HG03095 (cell line): ENCODE measurements at regions not wholly inside any gene's neighbourhood (a gene's known extent, or its start where the extent isn't known, plus 50 kb on each side); places are given as distances from the start of the nearest gene placed in this dataset.

Experiments
- ATAC-seq: cut with Tn5 transposase; IDR thresholded peaks from one replicate; pipeline ENCODE4 v1.9.1; 2021; ENCODE audit warnings: moderate library complexity; ENCODE audit not compliant: unreplicated experiment

- ATAC-seq, result no peak
These were observed 366.7 kb downstream of the THBS2 start for GRCh38 chr6:168886964-168887363.

DNA sequence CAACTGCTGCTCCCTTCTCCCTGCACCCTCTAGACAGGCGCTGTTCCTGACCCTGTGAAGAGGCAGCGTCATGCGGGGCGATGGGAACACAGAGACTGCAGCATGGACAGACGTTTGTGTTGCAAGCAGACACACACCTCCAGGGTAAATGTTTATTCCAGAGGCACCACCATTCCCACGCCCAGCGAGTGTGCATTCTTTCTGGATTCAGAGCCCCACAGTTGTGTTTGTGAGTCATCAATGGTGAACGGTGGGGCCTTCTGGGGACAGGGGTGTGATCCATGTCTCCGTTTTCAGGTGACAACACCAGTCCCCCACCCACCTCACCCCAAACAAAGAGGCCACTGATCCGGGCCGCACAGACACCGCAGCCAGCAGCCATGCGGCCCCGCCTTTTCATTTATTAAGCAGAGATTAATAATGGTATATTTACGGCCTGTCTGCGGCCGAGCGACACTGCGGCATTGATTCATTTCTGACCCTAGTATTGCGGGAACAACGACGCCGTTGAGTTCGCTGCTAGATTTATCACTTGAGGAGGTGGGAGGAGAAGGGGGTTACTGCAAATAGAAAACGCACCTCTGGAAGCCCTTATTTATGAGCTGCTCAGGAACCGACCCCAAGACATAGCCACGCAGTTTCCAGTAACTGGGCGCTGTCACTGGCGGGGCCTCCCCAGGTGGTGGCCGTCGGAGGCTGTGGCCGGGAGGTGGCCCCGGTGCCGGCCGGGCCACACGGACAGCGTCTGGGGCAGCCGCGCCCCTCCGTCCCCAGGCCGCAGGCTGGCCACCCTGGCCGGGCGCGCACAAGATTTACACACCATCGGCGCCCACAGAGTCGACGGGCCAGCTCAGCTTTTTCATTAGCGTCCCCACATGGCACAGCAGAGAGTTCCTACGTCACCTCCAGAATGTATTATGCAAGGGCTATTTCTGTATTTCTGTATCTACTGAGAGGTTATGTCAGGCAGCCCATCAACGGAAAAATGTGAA is 367.6 kb downstream of the THBS2 start:
- no peak for ATAC-seq

DNA sequence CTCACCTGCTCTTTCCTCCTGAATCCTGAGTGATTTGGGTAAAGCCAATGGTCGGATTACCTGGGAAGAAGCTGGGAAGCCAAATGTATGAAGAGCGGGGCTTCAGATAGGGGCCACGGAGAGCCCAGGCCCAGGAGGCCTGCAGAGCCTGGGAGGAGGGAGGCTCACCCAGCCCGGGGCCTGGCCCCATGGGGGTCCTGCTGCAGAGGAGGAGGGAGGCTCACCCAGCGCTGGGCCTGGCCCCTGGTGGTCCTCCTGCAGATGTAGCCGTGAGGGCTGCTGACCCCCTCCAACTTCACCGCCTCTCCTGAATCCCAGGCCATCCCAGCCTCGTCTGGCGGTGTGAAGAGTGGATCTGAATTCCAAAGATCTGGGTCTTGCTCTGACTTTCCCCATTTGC is 368.4 kb downstream of the THBS2 start:
- no peak for ATAC-seq

DNA sequence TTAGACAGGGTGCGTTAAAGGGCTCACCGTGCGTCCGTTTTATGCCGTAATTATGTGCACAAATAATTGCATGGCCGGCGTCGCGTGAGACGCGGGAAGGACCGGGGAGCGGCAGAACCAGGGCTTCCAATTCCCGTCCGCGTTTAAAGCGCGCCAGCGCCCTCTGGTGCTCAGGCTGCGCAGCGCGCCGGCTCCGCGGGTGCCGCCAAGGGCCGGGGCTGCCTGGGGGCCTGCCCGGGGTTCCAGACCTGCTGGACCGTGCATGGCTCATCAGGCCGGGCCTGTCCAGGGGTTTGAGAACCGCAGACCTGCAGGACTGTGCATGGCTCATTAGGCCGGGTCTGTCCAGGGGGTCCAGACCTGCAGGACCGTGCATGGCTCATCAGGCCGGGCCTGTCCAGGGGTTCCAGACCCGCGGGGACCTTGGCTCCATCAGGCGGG is 369.0 kb downstream of the THBS2 start:
- peak; percentile 76 for ATAC-seq

DNA sequence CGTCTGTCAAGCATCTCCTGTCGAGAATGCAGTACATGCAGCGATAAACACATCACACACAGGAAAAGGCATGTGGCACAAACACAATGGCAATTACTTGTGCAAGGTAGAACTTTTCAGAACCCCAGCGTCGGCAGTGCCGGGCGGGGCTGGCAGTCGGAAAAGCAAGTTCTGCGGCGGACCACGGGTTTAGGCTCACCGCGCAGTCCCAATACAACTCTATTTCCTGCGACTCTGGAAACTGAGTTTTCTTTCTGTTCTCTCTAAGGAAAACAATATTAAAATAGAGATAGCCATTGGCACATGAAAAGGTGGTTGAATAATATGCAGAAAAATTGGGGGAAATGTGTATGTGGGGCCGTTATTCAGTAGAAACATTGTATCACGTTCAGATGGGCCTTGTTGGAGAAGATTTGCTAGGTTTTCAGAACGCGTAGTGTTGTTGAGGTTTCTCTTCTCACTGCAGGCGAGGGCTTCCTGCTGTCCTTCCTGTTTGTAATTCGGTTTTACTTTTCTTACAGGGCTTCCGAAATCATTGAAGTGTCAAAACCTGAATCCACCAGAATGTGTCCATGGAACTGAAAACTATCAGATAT is 369.5 kb downstream of the THBS2 start:
- ATAC-seq, result peak; percentile 23

- ATAC-seq, result no peak
These were observed 370.1 kb downstream of the THBS2 start for GRCh38 chr6:168883410-168884049.

DNA sequence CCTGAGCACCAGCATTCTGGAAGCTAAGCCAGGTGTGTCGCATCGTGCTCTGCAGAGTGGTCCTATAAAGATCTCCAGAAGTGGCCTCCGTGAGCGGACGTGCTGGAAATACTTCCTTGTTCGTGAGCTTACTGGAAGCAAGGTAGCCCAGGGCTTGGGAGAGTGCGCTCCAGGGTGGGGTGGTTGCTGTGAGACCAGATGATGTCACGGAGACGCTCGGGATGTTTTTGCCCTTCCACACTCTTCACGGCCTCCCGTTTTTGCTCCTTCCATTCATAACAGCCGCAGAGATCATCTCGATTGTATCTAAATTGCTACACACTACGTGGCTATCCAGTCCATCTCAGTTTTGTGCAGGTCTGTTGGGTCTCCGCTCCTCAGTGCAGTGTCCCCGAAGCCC is 373.4 kb downstream of the THBS2 start:
- no peak for ATAC-seq

GRCh38 chr6:168877821-168878282 is 375.8 kb downstream of the THBS2 start:
- ATAC-seq, result no peak

- ATAC-seq, result no peak
These were observed 376.7 kb downstream of the THBS2 start for GRCh38 chr6:168876956-168877355.

GRCh38 chr6:168875811-168876576 is 377.7 kb downstream of the THBS2 start:
- ATAC-seq, result no peak

- no peak for ATAC-seq
These were observed 379.0 kb downstream of the THBS2 start for GRCh38 chr6:168874637-168875036.

DNA sequence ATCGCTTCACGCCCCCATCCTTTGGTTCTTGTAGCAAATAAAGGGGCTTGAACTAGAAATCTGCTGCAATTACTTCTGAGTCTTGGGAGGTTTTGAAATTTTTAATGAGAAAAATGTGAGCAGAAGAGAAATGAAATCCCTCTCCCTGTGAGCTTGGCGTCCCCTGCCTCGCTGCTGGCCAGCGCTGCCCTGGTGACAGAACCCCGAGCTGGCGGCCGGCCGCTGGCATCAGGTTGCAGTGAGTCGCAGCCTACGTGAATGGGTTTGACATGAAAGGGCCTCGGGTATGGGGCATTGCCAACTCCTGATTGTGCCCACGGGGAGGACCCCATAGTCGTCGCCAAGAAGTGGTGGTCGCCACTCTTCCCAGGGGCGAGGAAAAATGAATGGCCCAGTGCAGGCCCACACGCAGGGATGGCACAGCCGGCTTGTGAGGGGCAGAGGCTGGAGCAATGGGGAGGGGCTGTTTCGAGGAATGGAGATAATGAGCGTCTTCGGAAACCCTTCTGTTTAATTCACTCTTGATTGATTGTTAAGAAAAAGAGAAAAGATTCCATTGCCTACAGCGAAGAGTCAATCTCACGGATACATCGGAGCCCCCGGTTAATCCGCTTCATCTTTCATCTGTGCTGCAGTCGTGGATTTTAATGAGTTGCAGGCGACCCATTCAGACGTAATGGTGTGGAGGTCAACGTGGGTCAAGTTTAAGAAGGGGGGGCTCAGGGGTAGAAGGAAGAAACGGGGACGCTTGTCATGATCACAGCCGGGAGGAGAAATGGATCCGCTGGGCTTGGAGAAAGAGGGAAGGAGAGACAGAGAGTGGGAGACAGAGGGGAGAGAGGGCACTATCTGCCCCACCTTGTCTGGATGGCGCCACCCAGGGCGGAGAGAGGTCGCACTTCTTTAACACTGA is 380.1 kb downstream of the THBS2 start:
- no peak for ATAC-seq

GRCh38 chr6:168871642-168872315 is 381.9 kb downstream of the THBS2 start:
- ATAC-seq, result no peak

GRCh38 chr6:168870982-168871381 is 382.7 kb downstream of the THBS2 start:
- ATAC-seq, result no peak

- no peak for ATAC-seq
These were observed 386.2 kb downstream of the THBS2 start for GRCh38 chr6:168867247-168868102.

GRCh38 chr6:168866534-168866933 is 387.1 kb downstream of the THBS2 start:
- no peak for ATAC-seq

- ATAC-seq, result no peak
These were observed 388.1 kb downstream of the THBS2 start for GRCh38 chr6:168865522-168865921.
